ENCODE measurements at regions not wholly inside any gene's neighbourhood (a gene's known extent, or its start where the extent isn't known, plus 50 kb on each side); places are given as distances from the start of the nearest gene placed in this dataset.

GRCh38 chr4:44563496-44563895, 87.9 kb downstream of the YIPF7 start:
- TF ChIP-seq, protein P1, sequence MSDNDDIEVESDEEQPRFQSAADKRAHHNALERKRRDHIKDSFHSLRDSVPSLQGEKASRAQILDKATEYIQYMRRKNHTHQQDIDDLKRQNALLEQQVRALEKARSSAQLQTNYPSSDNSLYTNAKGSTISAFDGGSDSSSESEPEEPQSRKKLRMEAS (IDR thresholded peaks at IDR 0.05), result no peak
- TF ChIP-seq EGR1 (IDR thresholded peaks at IDR 0.05) (no peak), EP300 (IDR thresholded peaks at IDR 0.05; ENCODE audit: borderline replicate concordance) (no peak), RAD21 (IDR thresholded peaks at IDR 0.05; ENCODE audit: low read depth) (no peak), FOXM1 (IDR thresholded peaks at IDR 0.05; ENCODE audit: borderline replicate concordance, low read depth) (no peak), YY1 (IDR thresholded peaks at IDR 0.05; ENCODE audit: low read depth) (no peak)
- TF ChIP-seq, protein P2, sequence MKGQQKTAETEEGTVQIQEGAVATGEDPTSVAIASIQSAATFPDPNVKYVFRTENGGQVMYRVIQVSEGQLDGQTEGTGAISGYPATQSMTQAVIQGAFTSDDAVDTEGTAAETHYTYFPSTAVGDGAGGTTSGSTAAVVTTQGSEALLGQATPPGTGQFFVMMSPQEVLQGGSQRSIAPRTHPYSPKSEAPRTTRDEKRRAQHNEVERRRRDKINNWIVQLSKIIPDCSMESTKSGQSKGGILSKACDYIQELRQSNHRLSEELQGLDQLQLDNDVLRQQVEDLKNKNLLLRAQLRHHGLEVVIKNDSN (IDR thresholded peaks at IDR 0.05), result no peak

DNA sequence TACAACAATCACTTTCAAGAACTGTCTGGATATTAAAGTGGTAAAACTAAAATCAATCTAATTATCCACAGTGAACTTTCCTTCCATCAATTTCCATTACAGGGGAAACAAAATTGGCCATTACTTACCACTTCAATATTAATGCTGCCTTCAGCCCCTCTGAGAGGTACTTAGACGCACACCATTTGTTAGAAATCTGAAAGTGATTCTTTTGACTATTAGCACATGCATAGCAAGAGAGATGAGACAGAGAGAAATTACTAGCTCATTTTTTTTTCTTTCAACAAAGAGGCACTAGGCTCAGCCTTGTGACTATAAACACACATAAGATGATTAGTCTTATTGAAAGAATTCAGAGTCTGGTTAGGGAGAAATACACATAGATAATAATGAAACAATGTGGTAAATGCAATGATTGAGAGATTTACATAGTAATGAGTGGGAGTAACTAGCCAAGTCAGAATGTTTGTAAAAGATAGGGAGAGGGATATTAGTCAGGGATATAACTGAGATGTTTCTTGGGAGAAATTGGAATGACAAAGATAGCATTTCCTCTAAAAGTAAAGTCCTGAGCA, 93.3 kb downstream of the YIPF7 start:
- TF ChIP-seq, protein P1 (IDR thresholded peaks at IDR 0.05), result no peak
- TF ChIP-seq EP300 (IDR thresholded peaks at IDR 0.05; ENCODE audit: borderline replicate concordance) (no peak), NFIC (IDR thresholded peaks at IDR 0.05) (no peak)

GRCh38 chr4:44554768-44555167, 96.7 kb downstream of the YIPF7 start:
- TF ChIP-seq RAD21 (IDR thresholded peaks at IDR 0.05; ENCODE audit: low read depth), result no peak
- no peak for TF ChIP-seq NFIC (IDR thresholded peaks at IDR 0.05)
- TF ChIP-seq CREB1 (IDR thresholded peaks at IDR 0.05; ENCODE audit: low read depth), result no peak
- TF ChIP-seq EGR1 (IDR thresholded peaks at IDR 0.05), result no peak
- no peak for TF ChIP-seq EP300 (IDR thresholded peaks at IDR 0.05; ENCODE audit: borderline replicate concordance)
- no peak for TF ChIP-seq TAF1 (IDR thresholded peaks at IDR 0.05; ENCODE audit: low read depth)
- no peak for TF ChIP-seq CEBPB (IDR thresholded peaks at IDR 0.05)
- TF ChIP-seq, protein P1 (IDR thresholded peaks at IDR 0.05), result no peak
- TF ChIP-seq, protein P2 (IDR thresholded peaks at IDR 0.05), result no peak
- TF ChIP-seq, protein P3, sequence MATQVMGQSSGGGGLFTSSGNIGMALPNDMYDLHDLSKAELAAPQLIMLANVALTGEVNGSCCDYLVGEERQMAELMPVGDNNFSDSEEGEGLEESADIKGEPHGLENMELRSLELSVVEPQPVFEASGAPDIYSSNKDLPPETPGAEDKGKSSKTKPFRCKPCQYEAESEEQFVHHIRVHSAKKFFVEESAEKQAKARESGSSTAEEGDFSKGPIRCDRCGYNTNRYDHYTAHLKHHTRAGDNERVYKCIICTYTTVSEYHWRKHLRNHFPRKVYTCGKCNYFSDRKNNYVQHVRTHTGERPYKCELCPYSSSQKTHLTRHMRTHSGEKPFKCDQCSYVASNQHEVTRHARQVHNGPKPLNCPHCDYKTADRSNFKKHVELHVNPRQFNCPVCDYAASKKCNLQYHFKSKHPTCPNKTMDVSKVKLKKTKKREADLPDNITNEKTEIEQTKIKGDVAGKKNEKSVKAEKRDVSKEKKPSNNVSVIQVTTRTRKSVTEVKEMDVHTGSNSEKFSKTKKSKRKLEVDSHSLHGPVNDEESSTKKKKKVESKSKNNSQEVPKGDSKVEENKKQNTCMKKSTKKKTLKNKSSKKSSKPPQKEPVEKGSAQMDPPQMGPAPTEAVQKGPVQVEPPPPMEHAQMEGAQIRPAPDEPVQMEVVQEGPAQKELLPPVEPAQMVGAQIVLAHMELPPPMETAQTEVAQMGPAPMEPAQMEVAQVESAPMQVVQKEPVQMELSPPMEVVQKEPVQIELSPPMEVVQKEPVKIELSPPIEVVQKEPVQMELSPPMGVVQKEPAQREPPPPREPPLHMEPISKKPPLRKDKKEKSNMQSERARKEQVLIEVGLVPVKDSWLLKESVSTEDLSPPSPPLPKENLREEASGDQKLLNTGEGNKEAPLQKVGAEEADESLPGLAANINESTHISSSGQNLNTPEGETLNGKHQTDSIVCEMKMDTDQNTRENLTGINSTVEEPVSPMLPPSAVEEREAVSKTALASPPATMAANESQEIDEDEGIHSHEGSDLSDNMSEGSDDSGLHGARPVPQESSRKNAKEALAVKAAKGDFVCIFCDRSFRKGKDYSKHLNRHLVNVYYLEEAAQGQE (IDR thresholded peaks at IDR 0.05; ENCODE audit: low read depth), result no peak
- no peak for TF ChIP-seq FOXM1 (IDR thresholded peaks at IDR 0.05; ENCODE audit: borderline replicate concordance, low read depth)
- no peak for TF ChIP-seq ZBTB7A (IDR thresholded peaks at IDR 0.05; ENCODE audit: low read depth)

DNA sequence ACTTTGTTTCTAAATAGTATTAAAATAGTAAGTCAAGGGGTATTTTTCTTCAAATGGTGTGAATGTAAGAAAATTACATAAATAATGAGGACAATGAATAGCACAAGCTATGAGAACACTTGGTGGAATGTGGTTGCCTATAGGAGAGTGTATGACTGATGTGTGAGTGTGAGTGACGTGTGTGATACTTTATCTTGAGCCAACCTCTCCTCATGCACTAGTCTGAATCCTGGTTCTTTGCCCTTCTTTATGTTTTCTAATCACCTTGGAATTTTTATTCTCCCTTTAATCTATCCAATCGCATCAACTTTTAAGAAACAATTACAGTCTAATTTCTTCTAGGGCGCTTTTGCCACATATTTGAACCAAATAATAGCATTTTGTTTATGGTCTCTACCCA, 98.2 kb downstream of the YIPF7 start:
- TF ChIP-seq TEAD4 (IDR thresholded peaks at IDR 0.05), result no peak
- TF ChIP-seq TCF12 (IDR thresholded peaks at IDR 0.05; ENCODE audit: low read depth), result no peak
- TF ChIP-seq NFIC (IDR thresholded peaks at IDR 0.05), result no peak

DNA sequence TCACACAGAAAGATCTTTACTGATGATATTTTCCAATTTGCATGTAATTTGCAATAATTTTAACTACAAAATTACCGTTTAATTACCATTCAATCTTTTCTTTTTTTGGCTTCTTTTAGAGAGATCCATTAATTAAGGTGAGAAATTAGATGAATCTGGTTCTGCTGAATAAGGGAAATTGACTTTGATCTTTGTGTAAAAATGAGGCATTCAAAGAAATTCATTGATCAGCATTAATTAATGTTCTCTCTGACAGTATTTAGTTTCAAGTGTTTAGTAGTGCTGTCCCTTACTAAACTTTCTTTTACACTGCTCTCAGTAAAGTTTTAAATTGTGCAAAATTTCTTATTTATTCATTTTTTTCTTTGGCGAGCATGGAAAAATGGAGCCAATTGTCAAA, 97.2 kb upstream of the KCTD8 start:
- TF ChIP-seq, protein P3 (IDR thresholded peaks at IDR 0.05; ENCODE audit: low read depth), result no peak
- TF ChIP-seq TAF1 (IDR thresholded peaks at IDR 0.05; ENCODE audit: low read depth) (no peak), TCF12 (IDR thresholded peaks at IDR 0.05; ENCODE audit: low read depth) (no peak), YY1 (IDR thresholded peaks at IDR 0.05; ENCODE audit: low read depth) (no peak), TEAD4 (IDR thresholded peaks at IDR 0.05) (no peak), EP300 (IDR thresholded peaks at IDR 0.05; ENCODE audit: borderline replicate concordance) (no peak), FOXM1 (IDR thresholded peaks at IDR 0.05; ENCODE audit: borderline replicate concordance, low read depth) (no peak), RAD21 (IDR thresholded peaks at IDR 0.05; ENCODE audit: low read depth) (no peak), ZBTB7A (IDR thresholded peaks at IDR 0.05; ENCODE audit: low read depth) (no peak)
- TF ChIP-seq, protein P2 (IDR thresholded peaks at IDR 0.05), result no peak

GRCh38 chr4:44544158-44544557, 95.5 kb upstream of the KCTD8 start:
- TF ChIP-seq NFIC (IDR thresholded peaks at IDR 0.05) (no peak), CEBPB (IDR thresholded peaks at IDR 0.05) (no peak), YY1 (IDR thresholded peaks at IDR 0.05; ENCODE audit: low read depth) (no peak), RAD21 (IDR thresholded peaks at IDR 0.05; ENCODE audit: low read depth) (no peak)

All from Ishikawa (cell line).